HG02610 (cell line): ENCODE measurements at regions not wholly inside any gene's neighbourhood (a gene's known extent, or its start where the extent isn't known, plus 50 kb on each side); places are given as distances from the start of the nearest gene placed in this dataset.

ENCODE experiments used
- ATAC-seq: cut with Tn5 transposase; IDR thresholded peaks from one replicate; pipeline ENCODE4 v1.9.1; 2021; ENCODE audit warnings: mild to moderate bottlenecking, moderate library complexity; ENCODE audit not compliant: unreplicated experiment

DNA sequence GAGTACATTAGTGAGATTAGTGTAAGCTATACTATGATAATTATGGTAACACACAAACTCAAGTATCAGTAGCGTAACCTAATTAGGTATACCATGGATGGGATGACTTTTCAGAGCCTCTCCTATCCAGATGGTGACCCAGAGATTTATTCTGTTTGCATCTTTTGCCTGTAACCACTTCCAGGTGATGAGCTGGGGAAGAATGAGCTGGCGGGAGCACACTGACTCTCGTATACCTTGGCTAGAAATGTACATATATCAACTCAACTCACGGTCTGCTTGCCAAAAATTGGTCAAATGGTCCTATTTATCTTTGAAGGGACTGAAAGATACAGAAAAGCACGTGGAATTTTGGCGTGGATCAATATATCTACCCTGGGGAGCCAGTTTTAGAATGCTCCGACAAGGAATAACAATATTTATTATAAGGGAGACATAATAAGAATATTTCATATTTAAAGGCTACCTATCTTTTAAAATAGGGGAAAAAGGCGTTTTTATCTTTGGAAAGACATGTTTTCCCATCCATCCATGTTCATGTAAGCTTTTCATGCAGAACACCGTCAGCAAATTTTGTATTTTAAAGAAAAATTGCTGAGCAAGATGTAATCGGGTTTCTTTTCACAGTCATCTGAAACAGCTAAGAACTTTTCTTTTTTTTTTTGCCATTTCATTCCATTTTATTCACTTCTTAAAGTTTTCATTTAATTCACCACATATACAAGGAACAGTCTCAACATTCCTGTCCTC, 502.6 kb upstream of the CBLB start:
- no peak for ATAC-seq

DNA sequence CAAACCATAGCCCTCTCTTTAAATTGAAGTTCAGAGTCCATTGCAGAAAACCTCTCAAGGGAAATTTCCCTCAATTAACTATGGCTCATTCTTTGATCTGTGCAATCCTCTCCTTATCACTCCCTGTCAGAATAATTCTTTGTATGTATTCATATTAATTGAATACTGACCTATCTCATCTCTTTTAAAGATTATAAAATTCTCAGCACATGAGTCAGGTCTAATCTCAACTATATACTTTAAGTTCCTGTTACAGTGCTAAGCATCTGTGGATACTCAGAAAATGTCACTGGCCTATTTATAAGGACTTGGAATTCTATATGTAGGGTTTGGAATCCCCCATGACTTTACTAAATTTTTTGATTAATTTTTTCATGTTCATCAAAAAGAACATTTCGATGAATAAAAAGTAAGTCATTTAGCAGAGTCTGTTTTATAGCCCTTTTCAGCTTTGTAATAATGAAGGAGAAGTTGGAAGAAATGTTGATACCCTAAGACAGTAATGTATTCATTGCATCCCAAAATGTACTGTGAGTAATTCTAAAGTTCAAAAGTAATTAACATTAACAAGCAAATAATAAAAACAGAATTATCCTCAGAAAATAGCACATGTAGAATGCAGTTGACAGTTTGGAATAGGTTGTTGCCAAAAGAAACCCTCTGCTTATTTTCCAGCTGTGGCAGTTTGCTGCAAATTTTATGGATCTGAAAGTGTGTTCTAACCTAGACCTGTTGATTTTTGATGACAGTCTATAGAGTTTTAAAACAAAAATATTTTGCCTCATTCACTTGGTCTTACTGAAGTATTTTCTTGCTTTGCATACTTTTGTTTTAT, 503.4 kb upstream of the CBLB start:
- ATAC-seq = no peak

GRCh38 chr3:106372806-106373190, 504.0 kb upstream of the CBLB start:
- no peak for ATAC-seq

DNA sequence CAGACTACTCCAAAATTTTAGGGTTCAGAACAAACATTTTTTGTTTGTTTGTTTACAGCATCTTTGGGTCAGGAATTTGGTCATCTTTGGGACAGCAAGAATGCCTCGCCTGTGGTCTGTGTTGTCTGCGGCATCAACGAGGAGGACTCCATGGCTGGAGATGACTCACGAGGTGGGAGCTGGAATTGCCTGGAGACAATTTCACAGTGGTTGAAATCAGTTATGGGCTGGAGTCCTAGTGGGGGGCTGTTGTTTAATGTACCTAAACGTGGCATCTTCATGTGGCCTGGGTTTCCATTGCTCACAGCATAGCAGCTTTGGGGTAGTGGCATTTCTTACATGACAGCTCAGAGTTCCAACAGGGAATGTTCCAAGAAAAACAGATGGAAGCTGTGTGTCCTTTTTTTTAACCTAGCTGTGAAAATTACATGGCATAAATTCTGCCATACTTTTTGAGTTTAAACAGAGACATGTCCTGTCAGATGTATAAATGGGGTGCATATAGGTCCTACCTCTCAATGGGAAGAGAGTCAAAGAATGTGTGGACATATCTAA, 507.3 kb upstream of the CBLB start:
- ATAC-seq = no peak

GRCh38 chr3:106379251-106379750, 510.5 kb upstream of the CBLB start:
- no peak for ATAC-seq

GRCh38 chr3:106380232-106380631, 511.4 kb upstream of the CBLB start:
- ATAC-seq = no peak

GRCh38 chr3:106381286-106381938, 512.6 kb upstream of the CBLB start:
- ATAC-seq = no peak

DNA sequence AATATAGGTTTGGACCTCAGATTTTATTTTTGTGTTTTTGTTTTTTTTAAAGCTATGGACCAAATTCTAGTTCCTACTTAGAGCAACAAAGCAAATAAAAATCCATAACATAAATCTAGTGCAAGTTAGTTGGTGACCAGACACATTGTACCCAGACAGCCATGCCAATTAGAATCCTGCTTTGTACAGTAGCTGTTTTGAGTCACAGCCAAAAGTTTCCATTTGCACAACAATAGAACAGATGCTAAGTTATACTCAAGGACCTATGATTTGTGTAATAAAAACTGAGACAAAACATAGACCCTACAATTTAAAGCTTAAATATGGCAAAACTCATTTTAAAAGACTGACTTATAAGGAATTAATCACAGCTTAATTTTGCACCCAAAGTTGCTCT, 513.1 kb upstream of the CBLB start:
- ATAC-seq = no peak

DNA sequence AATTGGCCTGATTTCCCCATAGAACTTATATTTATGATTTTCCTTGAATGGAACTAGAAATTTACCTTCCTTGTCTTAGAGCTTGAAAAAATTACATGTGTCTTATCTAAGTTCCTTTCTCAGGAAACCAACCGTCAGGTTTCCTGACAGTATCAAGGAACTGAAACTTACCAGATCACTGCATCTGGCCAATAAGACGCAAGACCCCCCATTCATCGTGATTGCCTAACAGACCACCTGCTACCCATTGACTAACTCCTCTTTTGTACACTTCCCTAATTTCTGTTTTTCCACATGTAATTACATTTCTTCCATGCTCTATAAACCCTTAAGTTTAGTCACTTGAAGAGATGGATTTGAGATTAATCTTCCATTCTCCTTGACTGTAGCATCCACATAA, 517.2 kb upstream of the CBLB start:
- no peak for ATAC-seq

- ATAC-seq = no peak
These were observed 524.1 kb upstream of the CBLB start for GRCh38 chr3:106392915-106393314.

DNA sequence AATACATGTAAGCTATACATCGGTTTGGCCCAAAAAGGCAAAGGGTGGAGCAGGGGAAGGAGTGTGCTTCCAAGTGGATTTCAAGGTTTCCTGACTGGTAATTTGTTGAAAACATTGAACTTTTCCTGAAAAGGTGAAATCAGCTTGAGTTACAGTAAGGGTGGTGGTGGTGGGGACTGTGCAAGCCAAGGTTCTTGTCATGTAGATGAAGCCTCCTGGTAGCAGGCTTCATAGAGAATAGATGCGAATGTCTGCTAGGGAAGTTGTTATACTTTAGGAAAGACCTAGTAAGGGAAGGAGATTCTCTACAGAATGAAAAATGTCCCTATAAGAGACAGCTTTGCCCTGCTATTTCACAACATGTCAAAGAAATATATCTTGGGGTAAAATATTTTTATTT, 528.2 kb upstream of the CBLB start:
- no peak for ATAC-seq

GRCh38 chr3:106398891-106399600, 530.2 kb upstream of the CBLB start:
- ATAC-seq = no peak

DNA sequence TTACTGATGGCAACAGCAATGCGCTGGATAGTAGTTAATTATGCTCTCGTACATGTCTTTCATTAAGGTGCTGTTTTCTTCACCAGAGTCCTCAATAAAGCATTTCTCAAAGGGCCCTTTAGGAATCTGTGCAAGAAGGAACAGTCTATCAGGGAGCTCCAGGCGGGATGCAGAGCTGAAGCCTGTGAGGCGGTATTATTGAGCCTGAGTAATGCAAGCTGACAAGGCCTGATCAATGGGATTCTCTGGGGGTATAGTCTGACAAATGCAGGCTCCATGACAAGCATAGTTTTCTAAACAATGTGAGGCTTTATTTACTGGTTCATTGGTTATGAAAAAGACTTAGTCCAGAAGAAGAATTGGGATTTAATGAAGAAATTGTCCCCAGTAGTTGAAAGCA, 530.9 kb upstream of the CBLB start:
- ATAC-seq = no peak

DNA sequence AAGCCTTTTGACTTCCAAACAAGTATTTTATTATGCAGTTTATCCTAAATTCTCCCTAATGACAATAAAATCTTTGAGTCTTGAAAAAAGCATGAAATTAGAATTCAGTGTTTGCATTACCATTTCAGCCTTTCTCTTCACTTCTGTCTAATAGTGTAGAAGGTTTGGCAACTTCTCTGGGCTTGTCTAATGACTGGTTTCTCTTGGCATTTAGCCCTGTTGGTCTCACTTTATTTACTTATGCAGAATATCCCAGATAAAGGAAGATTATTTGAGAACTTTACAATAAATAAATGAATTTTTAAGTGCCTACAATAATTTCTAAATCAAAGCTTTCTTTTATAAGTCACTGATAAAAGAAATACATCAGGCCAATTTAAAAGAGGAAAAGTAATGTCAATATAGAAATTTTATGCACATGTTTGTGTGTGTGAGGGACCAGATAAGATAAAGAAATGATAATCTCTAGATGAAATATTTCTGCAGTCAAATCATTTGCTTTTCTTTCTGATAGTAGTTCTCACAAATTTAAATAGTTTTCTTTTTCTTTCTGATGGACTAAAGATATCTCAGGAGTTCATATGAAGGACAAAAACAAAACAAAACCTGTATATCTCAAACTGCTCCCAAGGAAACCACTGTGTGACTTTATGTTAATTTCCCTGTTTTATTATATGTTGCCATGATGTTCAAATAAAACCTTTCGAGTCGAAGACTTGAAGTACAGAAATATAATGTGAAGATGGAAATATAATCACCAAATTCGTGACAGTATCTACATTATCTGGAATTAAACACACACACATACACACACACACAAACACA, 533.1 kb upstream of the CBLB start:
- no peak for ATAC-seq

GRCh38 chr3:106403371-106404145, 534.7 kb upstream of the CBLB start:
- no peak for ATAC-seq

DNA sequence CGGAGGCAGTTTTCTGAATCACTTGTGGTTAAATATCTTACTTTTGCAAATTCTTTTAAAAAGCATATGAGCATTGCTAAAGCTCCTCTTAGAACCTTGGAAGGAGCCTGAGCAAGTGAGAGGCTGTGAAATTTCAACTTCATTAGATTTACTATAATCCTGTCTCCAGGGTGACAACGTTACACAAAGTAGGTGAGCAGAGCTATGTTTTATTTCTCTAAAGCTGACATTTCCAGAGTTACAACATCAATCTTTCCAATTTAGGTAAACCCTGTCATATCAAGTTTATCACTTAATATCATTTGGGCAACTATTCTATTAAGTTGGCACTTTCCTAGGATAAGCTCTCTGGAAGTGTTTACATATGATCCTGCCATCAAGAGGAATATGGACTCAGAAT, 544.9 kb upstream of the CBLB start:
- no peak for ATAC-seq

DNA sequence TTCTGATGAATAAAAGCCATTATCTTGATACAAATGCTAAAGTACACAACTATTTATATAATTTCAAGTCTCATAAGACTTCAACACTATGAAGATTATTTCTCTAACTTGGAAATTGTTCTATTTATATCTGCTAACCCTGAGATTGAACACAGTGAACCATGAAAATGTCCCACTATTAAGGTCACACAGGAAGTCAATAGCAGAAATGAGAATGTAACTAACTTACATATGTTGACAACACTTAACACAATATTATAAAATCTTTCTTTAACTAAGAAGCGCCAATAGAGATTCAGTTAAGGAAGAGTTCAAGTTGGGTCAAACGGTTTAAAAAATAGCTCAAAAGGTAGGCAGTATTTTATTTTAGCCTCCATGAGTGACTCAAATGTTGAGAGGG, 551.8 kb upstream of the CBLB start:
- ATAC-seq = no peak

- ATAC-seq = no peak
These were observed 552.6 kb upstream of the CBLB start for GRCh38 chr3:106421426-106421825.

DNA sequence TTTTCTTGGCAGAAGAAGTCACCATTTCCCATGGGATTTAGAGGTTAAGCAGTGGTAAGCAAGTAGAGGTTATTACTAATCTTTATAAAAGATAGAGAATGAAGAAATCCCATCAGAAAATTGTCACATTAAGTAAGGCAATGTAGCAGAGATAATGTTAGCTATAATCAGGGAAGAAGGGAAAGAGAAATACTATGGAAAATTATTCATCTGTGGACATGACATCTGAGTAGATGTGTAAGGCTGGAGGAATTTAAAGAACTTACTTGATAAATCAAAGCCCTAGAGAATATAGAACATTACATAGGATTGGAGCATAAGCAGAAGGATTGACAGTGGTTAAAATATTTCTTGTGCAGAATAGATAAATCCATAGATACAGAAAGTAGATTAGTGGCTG, 553.1 kb upstream of the CBLB start:
- no peak for ATAC-seq
